Astrocyte of the cerebellum (primary cell): ENCODE measurements at regions not wholly inside any gene's neighbourhood (a gene's known extent, or its start where the extent isn't known, plus 50 kb on each side); places are given as distances from the start of the nearest gene placed in this dataset.

Experiments
- DNase-seq: peaks from one replicate; pipeline ENCODE4 v3.0.0-alpha.2; 2011; ENCODE audit warnings: low read depth
- H3K4me3 ChIP-seq: 2 replicates; pipeline ENCODE4 v1.5.1; 2011; ENCODE audit warnings: mild to moderate bottlenecking, low read depth, low read length, moderate library complexity
- CTCF ChIP-seq: IDR thresholded peaks from 2 replicates; pipeline ENCODE4 v1.5.1; 2012; ENCODE audit warnings: low read length, low read depth, moderate library complexity, mild to moderate bottlenecking; ENCODE audit errors: missing control alignments
- in situ Hi-C: cut with HindIII; loops from 2 replicates; pipeline ENCODE4 v1.10.0; 2017; ENCODE audit warnings: low sequenced_read_pairs

DNA sequence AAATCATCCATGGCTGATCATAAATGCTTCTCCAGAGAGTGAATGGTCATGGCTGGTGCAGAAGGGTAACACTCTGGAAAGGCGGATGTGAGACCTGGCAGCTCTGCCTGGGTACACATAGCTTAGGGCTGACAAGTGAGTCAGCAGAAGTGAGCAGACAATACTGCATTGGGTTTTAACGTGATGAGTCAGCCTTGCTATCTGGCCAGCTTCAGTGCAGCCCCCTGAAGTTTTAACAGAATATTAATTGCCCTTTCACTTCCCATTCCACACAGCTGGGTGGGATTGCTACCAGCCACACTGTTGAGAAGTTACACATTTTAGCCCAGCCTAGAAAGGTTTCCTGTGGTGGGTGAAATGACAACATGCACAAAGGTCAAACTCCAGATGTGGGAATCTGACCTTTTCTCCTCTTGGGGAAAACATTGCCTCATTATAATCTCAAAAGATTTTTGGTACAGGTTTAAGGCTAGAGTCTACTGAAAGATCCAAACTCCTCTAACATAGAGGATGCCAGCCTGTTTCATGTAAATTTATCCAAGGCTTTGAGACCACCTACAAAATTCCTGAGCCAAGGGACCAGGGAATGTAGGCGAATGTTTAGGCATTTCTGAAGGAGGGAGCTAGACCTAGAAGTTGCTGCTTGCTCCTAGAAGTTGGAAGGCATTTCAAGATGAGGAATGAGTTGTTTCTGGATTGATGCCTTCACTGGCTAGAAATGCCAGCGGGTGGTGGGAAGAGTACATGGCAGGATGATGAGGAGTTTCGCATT is 230.3 kb upstream of the PGRMC2 start:
- in situ Hi-C loops = no loop called here
- peak; percentile 91 for DNase-seq
- TF ChIP-seq CTCF = no peak
- no peak overlapping the region for H3K4me3 ChIP-seq

DNA sequence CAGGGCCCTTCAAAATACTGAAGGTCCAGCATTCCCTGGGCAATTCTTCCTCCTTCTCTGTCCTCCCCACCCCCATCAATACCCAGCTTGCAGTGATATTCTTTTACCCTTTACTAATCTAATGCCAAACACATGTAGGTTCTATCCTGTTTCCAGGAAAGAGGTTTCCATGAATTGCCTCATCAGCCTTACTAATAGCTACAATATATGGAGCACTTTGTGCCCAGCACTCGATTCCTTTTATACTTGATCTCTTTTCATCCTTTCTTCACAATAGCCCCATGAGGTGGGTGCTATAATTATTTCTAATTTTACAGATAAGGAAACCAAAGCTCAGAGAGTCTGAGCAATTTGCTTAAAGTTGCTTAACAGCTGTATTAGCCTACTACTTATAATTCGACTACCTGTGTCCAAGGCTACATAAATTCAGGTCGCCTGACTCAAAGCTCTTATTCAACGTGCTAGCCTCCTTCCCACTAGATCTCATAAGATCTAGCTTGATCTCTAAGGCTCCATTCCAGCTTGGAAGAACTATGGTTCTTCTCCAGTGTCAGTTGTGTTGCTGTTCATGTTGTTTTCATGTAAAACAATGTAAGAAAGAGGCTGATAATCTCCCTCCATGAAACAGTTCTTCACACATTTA is 229.6 kb upstream of the PGRMC2 start:
- TF ChIP-seq CTCF = no peak
- no peak overlapping the region for H3K4me3 ChIP-seq
- no peak for DNase-seq
- in situ Hi-C loops = no loop called here

DNA sequence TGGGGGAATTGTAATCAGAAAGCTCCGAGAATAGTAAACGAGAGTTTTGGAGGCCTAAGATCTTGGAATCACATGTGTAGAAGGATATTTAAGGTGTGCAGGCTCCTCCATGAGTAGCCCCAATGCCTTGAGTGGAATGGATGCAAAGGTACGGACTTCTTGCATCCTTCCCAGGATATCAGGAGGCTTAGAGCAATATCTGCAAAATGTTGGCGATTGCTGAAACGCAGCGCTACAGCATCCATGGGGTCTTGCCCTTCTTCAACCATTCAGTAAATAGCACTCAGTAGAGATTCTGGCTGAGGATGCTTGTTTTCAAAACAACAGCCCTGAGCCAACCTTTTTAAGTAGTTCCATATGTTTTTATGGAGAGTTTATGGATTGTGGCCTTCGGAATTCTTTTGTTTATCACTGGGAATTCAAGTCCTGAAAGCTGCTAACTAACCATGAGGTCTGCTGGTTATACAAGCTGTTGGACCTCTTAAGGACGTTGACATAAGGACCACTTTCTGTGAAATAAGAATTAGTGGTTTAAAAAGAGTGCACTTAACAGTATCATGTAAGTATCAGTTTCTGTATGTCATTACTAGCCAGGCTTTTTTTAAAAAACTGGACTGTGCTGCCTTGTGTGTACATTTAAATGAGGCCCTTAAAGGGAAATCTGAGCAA is 228.8 kb upstream of the PGRMC2 start:
- H3K4me3 ChIP-seq = no peak overlapping the region
- DNase-seq = peak; percentile 75
- in situ Hi-C loops = no loop called here
- TF ChIP-seq CTCF = no peak

- no peak for TF ChIP-seq CTCF
- DNase-seq = no peak
- in situ Hi-C loops = no loop called here
- no peak overlapping the region for H3K4me3 ChIP-seq
Measured at GRCh38 chr4:128513664-128514484, 226.3 kb upstream of the PGRMC2 start.

DNA sequence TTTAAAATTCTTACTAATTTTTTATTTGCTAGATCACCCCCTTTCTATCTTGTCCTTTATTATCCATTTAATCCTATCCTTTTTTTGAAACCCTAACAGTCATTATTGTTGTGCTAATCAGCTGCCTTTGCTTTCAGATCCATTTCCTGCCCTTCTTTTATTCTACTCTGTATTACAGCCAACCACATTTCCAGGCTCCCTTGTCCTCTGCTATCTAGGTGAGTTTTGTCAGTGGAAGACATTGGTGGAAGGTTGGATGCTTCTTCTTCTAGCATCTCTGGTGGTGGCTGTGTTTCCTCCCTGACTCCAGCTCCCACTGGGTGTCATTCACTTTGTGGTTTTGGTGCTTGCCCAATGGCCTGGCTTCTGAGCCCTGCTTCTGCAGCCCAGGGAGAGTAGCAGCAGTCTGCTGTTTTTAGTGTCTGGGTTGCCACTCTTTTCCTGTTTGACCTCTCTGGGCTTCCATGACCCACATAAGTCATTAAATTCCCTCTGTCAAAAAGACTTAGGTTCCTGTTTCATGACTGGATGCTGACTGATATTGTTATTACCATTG is 225.2 kb upstream of the PGRMC2 start:
- DNase-seq = no peak
- in situ Hi-C loops = no loop called here
- no peak for TF ChIP-seq CTCF
- H3K4me3 ChIP-seq = no peak overlapping the region

- in situ Hi-C loops = no loop called here
- DNase-seq = no peak
- H3K4me3 ChIP-seq = no peak overlapping the region
- TF ChIP-seq CTCF = no peak
Measured at GRCh38 chr4:128512161-128512560, 224.5 kb upstream of the PGRMC2 start.
